K562 (cell line): ENCODE measurements at regions not wholly inside any gene's neighbourhood (a gene's known extent, or its start where the extent isn't known, plus 50 kb on each side); places are given as distances from the start of the nearest gene placed in this dataset.

Experiments used
- BMI1 ChIP-seq: fragments of 150-350 bp; IDR thresholded peaks from 2 replicates; pipeline ENCODE4 v1.6.1; 2014; ENCODE audit warnings: low read length
- CSDE1 ChIP-seq, 2 experiments: fragments of 450-650 bp; IDR thresholded peaks; 2 replicates each; pipeline ENCODE4 v1.6.1; 2016; ENCODE audit warnings: mild to moderate bottlenecking in 1 of 2
- CTBP1 ChIP-seq: fragments of 450-650 bp; IDR thresholded peaks from 2 replicates; pipeline ENCODE4 v1.6.1; 2016; ENCODE audit warnings: borderline replicate concordance
- E2F1 ChIP-seq: sonication (generic); formaldehyde crosslinking; IDR thresholded peaks from 2 replicates; pipeline ENCODE4 v1.8.1; 2023; ENCODE audit warnings: mild to moderate bottlenecking, missing genetic modification reagents, moderate library complexity
- EHMT2 ChIP-seq: fragments of 450-650 bp; IDR thresholded peaks from 2 replicates; pipeline ENCODE4 v1.6.1; 2018; ENCODE audit warnings: antibody characterized with exemption
- LEF1 ChIP-seq: fragments of 450-650 bp; IDR thresholded peaks from 2 replicates; pipeline ENCODE4 v1.6.1; 2016; ENCODE audit warnings: mild to moderate bottlenecking
- MBD2 ChIP-seq: sonication (generic); IDR thresholded peaks from 2 replicates; pipeline ENCODE4 v1.6.1; 2016; ENCODE audit warnings: low read depth, borderline replicate concordance
- MYBL2 ChIP-seq, 2 experiments: fragments of 450-650 bp in 1 of 2; sonication (generic) in 1 of 2; formaldehyde crosslinking in 1 of 2; IDR thresholded peaks; 2 replicates each; pipeline versions ENCODE4 v1.6.1 to v1.8.1; 2017 to 2022; ENCODE audit warnings: borderline replicate concordance in 1 of 2, inconsistent platforms in 1 of 2, low read depth in 1 of 2, mild to moderate bottlenecking in 1 of 2, missing genetic modification reagents in 1 of 2, moderate library complexity in 1 of 2
- NCOA6 ChIP-seq: fragments of 450-650 bp; IDR thresholded peaks from 2 replicates; pipeline ENCODE4 v1.6.1; 2017; ENCODE audit warnings: mild to moderate bottlenecking
- SMAD4 ChIP-seq: fragments of 250-450 bp; sonication (Bioruptor Pico); conservative IDR thresholded peaks from 2 replicates; pipeline ENCODE4 v1.8.0; 2021; ENCODE audit warnings: inconsistent platforms, mild to moderate bottlenecking, moderate library complexity
- USF2 ChIP-seq: sonication (generic); formaldehyde crosslinking; IDR thresholded peaks from 2 replicates; pipeline ENCODE4 v1.5.0; 2020; ENCODE audit warnings: missing genetic modification reagents
- XRCC3 ChIP-seq: fragments of 450-650 bp; IDR thresholded peaks from 2 replicates; pipeline ENCODE4 v1.6.1; 2017; ENCODE audit warnings: mild to moderate bottlenecking, moderate library complexity
- ZBTB2 ChIP-seq: fragments of 450-650 bp; IDR thresholded peaks from 2 replicates; pipeline ENCODE4 v1.6.1; 2016; ENCODE audit warnings: antibody characterized with exemption
- ZNF395 ChIP-seq: fragments of 200-800 bp; sonication (Bioruptor generic); IDR thresholded peaks from 2 replicates; pipeline ENCODE4 v1.6.1; 2017; ENCODE audit warnings: missing genetic modification characterization, missing compliant biosample characterization
- ZNF445 ChIP-seq: fragments of 250-450 bp; sonication (Bioruptor Pico); IDR thresholded peaks from 2 replicates; pipeline ENCODE4 v1.4.0; 2020; ENCODE audit warnings: low read depth, mild to moderate bottlenecking, moderate library complexity

GRCh38 chr3:177357352-177358090 lies 160.2 kb upstream of the TBL1XR1 start (continued):
- TF ChIP-seq USF2 (CRISPR knock-in tag) (no peak), SMAD4 (CRISPR knock-in tag) (peak; percentile 68; the same call in 1 of the 2 replicates), NCOA6 (no peak), ZNF445 (CRISPR knock-in tag) (no peak), MBD2 (peak; percentile 76), CTBP1 (peak; percentile 40; the same call in 1 of the 2 replicates), E2F1 (no peak), MYBL2 (IDR thresholded peaks at IDR 0.05; ENCODE audit: low read depth) (no peak), MYBL2 (CRISPR knock-in tag; IDR thresholded peaks at IDR 0.05; ENCODE audit: borderline replicate concordance) (no peak), ZBTB2 (peak; percentile 81; the same call in 1 of the 2 replicates), BMI1 (no peak), ZNF395 (CRISPR knock-in tag) (peak; percentile 86), LEF1 (peak; percentile 82; the same call in 1 of the 2 replicates), XRCC3 (no peak), EHMT2 (no peak), CSDE1 (IDR thresholded peaks at IDR 0.05) (no peak)
